ENCODE measurements at regions not wholly inside any gene's neighbourhood (a gene's known extent, or its start where the extent isn't known, plus 50 kb on each side); places are given as distances from the start of the nearest gene placed in this dataset.

GRCh38 chr2:153152036-153152435 lies 326.5 kb downstream of the RPRM start:
- Histone ChIP-seq H3K4me3 (no peak overlapping the region), H3K9ac (no peak overlapping the region), H2AFZ (replicated peaks) (no peak overlapping the region), H4K20me1 (ENCODE audit: low read depth) (no peaks in the 10 kb centered on the region), H3K36me3 (no peaks in the 10 kb centered on the region), H3K27me3 (no peaks in the 10 kb centered on the region), H3K79me2 (ENCODE audit: low read depth) (no peaks in the 10 kb centered on the region), H3K27ac (no peak overlapping the region), H3K4me2 (no peak overlapping the region), H3K9me3 (ENCODE audit: low read depth) (no peaks in the 10 kb centered on the region), H3K4me1 (no peaks in the 10 kb centered on the region), H3F3A (ENCODE audit: low read depth) (no peaks in the 10 kb centered on the region)
- H3K9me3 Mint-ChIP-seq = peaks cover 2% of the 10 kb centered on the region
- no peak overlapping the region for H3K27ac Mint-ChIP-seq
- H3K36me3 Mint-ChIP-seq = no peaks in the 10 kb centered on the region
- H3K4me3 Mint-ChIP-seq = no peak overlapping the region
- H3K4me1 Mint-ChIP-seq = no peaks in the 10 kb centered on the region
- TF ChIP-seq CTCF (IDR thresholded peaks at IDR 0.05) (no peak), EZH2 (IDR thresholded peaks at IDR 0.05) (no peak), EZH2phosphoT487 (IDR thresholded peaks at IDR 0.05) (no peak)
- peaks cover 6% of the 10 kb centered on the region for H3K27me3 Mint-ChIP-seq (ENCODE audit: insufficient read depth, low read depth)
- no peak for DNase-seq (ENCODE audit: low spot score)

GRCh38 chr2:153145470-153145978 lies 333.0 kb downstream of the RPRM start:
- H3K27ac ChIP-seq = no peak overlapping the region
- no peaks in the 10 kb centered on the region for H3K4me1 ChIP-seq
- no peak overlapping the region for H3K4me3 ChIP-seq
- H3K36me3 ChIP-seq = no peaks in the 10 kb centered on the region
- H3K79me2 ChIP-seq (ENCODE audit: low read depth) = no peaks in the 10 kb centered on the region
- no peak overlapping the region for H3K9ac ChIP-seq
- no peak for DNase-seq (ENCODE audit: low spot score)
- H3K27me3 ChIP-seq = no peaks in the 10 kb centered on the region
- no peaks in the 10 kb centered on the region for H3K9me3 ChIP-seq (ENCODE audit: low read depth)
- H3F3A ChIP-seq (ENCODE audit: low read depth) = no peaks in the 10 kb centered on the region
- no peak overlapping the region for H3K27ac Mint-ChIP-seq
- no peaks in the 10 kb centered on the region for H3K27me3 Mint-ChIP-seq (ENCODE audit: insufficient read depth, low read depth)
- H3K9me3 Mint-ChIP-seq = no peaks in the 10 kb centered on the region
- TF ChIP-seq CTCF (IDR thresholded peaks at IDR 0.05) = no peak
- TF ChIP-seq EZH2phosphoT487 (IDR thresholded peaks at IDR 0.05) = no peak
- TF ChIP-seq EZH2 (IDR thresholded peaks at IDR 0.05) = no peak
- no peaks in the 10 kb centered on the region for H3K4me1 Mint-ChIP-seq
- H4K20me1 ChIP-seq (ENCODE audit: low read depth) = no peaks in the 10 kb centered on the region
- H2AFZ ChIP-seq (replicated peaks) = no peak overlapping the region
- no peaks in the 10 kb centered on the region for H3K36me3 Mint-ChIP-seq
- H3K4me2 ChIP-seq = no peak overlapping the region
- H3K4me3 Mint-ChIP-seq = no peak overlapping the region

- no peak overlapping the region for H3K4me3 Mint-ChIP-seq
- Histone ChIP-seq H3K4me3 (no peak overlapping the region), H4K20me1 (ENCODE audit: low read depth) (no peaks in the 10 kb centered on the region), H2AFZ (replicated peaks) (no peak overlapping the region), H3F3A (ENCODE audit: low read depth) (no peaks in the 10 kb centered on the region), H3K9ac (no peak overlapping the region), H3K27ac (no peak overlapping the region), H3K36me3 (no peaks in the 10 kb centered on the region), H3K79me2 (ENCODE audit: low read depth) (no peaks in the 10 kb centered on the region), H3K9me3 (ENCODE audit: low read depth) (no peaks in the 10 kb centered on the region), H3K27me3 (no peaks in the 10 kb centered on the region), H3K4me2 (no peak overlapping the region), H3K4me1 (no peaks in the 10 kb centered on the region)
- H3K4me1 Mint-ChIP-seq = no peaks in the 10 kb centered on the region
- DNase-seq (ENCODE audit: low spot score) = no peak
- H3K27ac Mint-ChIP-seq = no peak overlapping the region
- no peaks in the 10 kb centered on the region for H3K36me3 Mint-ChIP-seq
- H3K9me3 Mint-ChIP-seq = no peaks in the 10 kb centered on the region
- H3K27me3 Mint-ChIP-seq (ENCODE audit: insufficient read depth, low read depth) = no peaks in the 10 kb centered on the region
- TF ChIP-seq EZH2 (IDR thresholded peaks at IDR 0.05) (no peak), EZH2phosphoT487 (IDR thresholded peaks at IDR 0.05) (no peak), CTCF (IDR thresholded peaks at IDR 0.05) (no peak)
Observed at GRCh38 chr2:153143540-153143939, 335.0 kb downstream of the RPRM start.
